ENCODE measurements at regions not wholly inside any gene's neighbourhood (a gene's known extent, or its start where the extent isn't known, plus 50 kb on each side); places are given as distances from the start of the nearest gene placed in this dataset.

- no peaks in the 10 kb centered on the region for H3K4me1 Mint-ChIP-seq
- H3K9me3 ChIP-seq (replicated peaks in 1 of 2; ENCODE audit: control insufficient read depth in 1 of 2, insufficient read depth in 1 of 2, low read length in 2 of 2), result peaks cover 0 to 8% of the 10 kb centered on the region in 2 donors
- H3K27ac Mint-ChIP-seq, result no peak overlapping the region
- H3K79me2 ChIP-seq (ENCODE audit: insufficient read depth, low read length), result no peaks in the 10 kb centered on the region
- TF ChIP-seq CTCF (IDR thresholded peaks at IDR 0.05), result no peak
- no peak overlapping the region for H3K9ac ChIP-seq (ENCODE audit: insufficient read depth, low read length, poor library complexity, severe bottlenecking)
- no peaks in the 10 kb centered on the region for H4K20me1 ChIP-seq (ENCODE audit: insufficient read depth, low read length)
- no peak for DNase-seq
- H3K27me3 Mint-ChIP-seq (ENCODE audit: low read depth in 3 of 3), result no peaks in the 10 kb centered on the region
- H3K36me3 ChIP-seq (replicated peaks in 1 of 2; ENCODE audit: control insufficient read depth in 1 of 2, insufficient read depth in 2 of 2, low read length in 2 of 2), result no peaks in the 10 kb centered on the region
- H3K4me3 ChIP-seq (replicated peaks in 1 of 3; ENCODE audit: low read depth in 2 of 3, low read length in 3 of 3), result no peak overlapping the region
- no peak overlapping the region for H3K4me3 Mint-ChIP-seq
- H3K9me3 Mint-ChIP-seq, result peaks cover 2 to 10% (median 4%) of the 10 kb centered on the region in 7 donors
- H3K27me3 ChIP-seq (ENCODE audit: control insufficient read depth in 2 of 2, insufficient read depth in 2 of 2, low read length in 2 of 2), result no peaks in the 10 kb centered on the region
- H3K36me3 Mint-ChIP-seq, result no peaks in the 10 kb centered on the region
- WGBS (ENCODE audit: insufficient coverage), result 93% methylated on average over 3 of the region's 9 CpGs
- no peak overlapping the region for H3K4me2 ChIP-seq (replicated peaks; ENCODE audit: extremely low read depth, low read length, poor library complexity, severe bottlenecking)
- intact Hi-C loops (cut with micrococcal nuclease), result no loop called here
- H2AFZ ChIP-seq (ENCODE audit: insufficient read depth, low read depth, low read length, poor library complexity, severe bottlenecking), result no peak overlapping the region
- no peaks in the 10 kb centered on the region for H3K4me1 ChIP-seq (ENCODE audit: control insufficient read depth in 1 of 2, insufficient read depth in 2 of 2, low read length in 2 of 2)
- no peak overlapping the region for H3K27ac ChIP-seq (ENCODE audit: low read depth in 1 of 2, low read length in 2 of 2)
These were observed 1342.7 kb upstream of the ADGRL4 start for GRCh38 chr1:80349218-80349617.

- intact Hi-C loops (cut with micrococcal nuclease), result no loop called here
- peaks cover 0 to 11% (median 4%) of the 10 kb centered on the region in 7 donors for H3K9me3 Mint-ChIP-seq
- Histone ChIP-seq H3K4me1 (ENCODE audit: control insufficient read depth in 1 of 2, insufficient read depth in 2 of 2, low read length in 2 of 2) (no peaks in the 10 kb centered on the region), H4K20me1 (ENCODE audit: insufficient read depth, low read length) (no peaks in the 10 kb centered on the region), H2AFZ (ENCODE audit: insufficient read depth, low read depth, low read length, poor library complexity, severe bottlenecking) (no peak overlapping the region), H3K4me2 (replicated peaks; ENCODE audit: extremely low read depth, low read length, poor library complexity, severe bottlenecking) (no peak overlapping the region), H3K79me2 (ENCODE audit: insufficient read depth, low read length) (no peaks in the 10 kb centered on the region), H3K27ac (ENCODE audit: low read depth in 1 of 2, low read length in 2 of 2) (no peak overlapping the region), H3K27me3 (ENCODE audit: control insufficient read depth in 2 of 2, insufficient read depth in 2 of 2, low read length in 2 of 2) (no peaks in the 10 kb centered on the region), H3K36me3 (replicated peaks in 1 of 2; ENCODE audit: control insufficient read depth in 1 of 2, insufficient read depth in 2 of 2, low read length in 2 of 2) (no peaks in the 10 kb centered on the region), H3K9ac (ENCODE audit: insufficient read depth, low read length, poor library complexity, severe bottlenecking) (no peak overlapping the region), H3K9me3 (replicated peaks in 1 of 2; ENCODE audit: control insufficient read depth in 1 of 2, insufficient read depth in 1 of 2, low read length in 2 of 2) (peaks cover 5 to 6% of the 10 kb centered on the region in 2 donors), H3K4me3 (replicated peaks in 1 of 3; ENCODE audit: low read depth in 2 of 3, low read length in 3 of 3) (no peak overlapping the region)
- H3K4me1 Mint-ChIP-seq, result no peaks in the 10 kb centered on the region
- H3K27me3 Mint-ChIP-seq (ENCODE audit: low read depth in 3 of 3), result no peaks in the 10 kb centered on the region
- TF ChIP-seq CTCF (IDR thresholded peaks at IDR 0.05), result no peak
- no peaks in the 10 kb centered on the region for H3K36me3 Mint-ChIP-seq
- DNase-seq, result no peak
- H3K4me3 Mint-ChIP-seq, result no peak overlapping the region
- H3K27ac Mint-ChIP-seq, result no peak overlapping the region
- WGBS (ENCODE audit: insufficient coverage), result 100% methylated on average over 1 of the region's 3 CpGs
These were observed 1334.5 kb upstream of the ADGRL4 start for GRCh38 chr1:80341021-80341420.
